Testis (tissue), 2 donors: ENCODE measurements at regions not wholly inside any gene's neighbourhood (a gene's known extent, or its start where the extent isn't known, plus 50 kb on each side); places are given as distances from the start of the nearest gene placed in this dataset.

Experiments
- POLR2A ChIP-seq: fragments of 450-650 bp; IDR thresholded peaks from one replicate; pipeline ENCODE4 v1.6.1; 2017; ENCODE audit warnings: antibody characterized with exemption, mild to moderate bottlenecking, moderate library complexity
- TF ChIP-seq, protein P1 (sequence below), 3 experiments: fragments of 450-650 bp in 2 of 3; fragments of 200-600 bp in 1 of 3; sonication (generic) in 1 of 3; IDR thresholded peaks; one replicate each; pipeline ENCODE4 v1.5.1; 2016 to 2019; ENCODE audit warnings: antibody characterized with exemption in 3 of 3, mild to moderate bottlenecking in 2 of 3, moderate library complexity in 1 of 3

DNA sequence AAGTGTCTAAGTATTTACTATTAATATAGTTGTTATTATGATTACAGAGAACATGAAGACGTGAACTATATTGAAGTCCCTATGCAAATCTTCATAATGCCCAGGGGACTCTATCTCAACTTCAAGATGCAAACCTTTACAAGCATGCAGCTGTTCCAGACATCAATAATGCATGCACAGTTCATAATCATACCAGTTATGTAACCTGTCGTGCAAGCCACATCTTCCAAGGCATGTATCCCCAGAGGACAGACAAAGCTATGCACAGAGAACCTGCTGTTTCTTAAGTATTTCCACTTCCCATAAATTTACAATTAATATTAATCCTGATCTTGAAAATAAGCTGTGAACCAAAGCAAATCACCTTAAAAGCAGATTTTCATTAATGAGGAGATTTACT is 534.1 kb downstream of the TUSC7 start:
- TF ChIP-seq, protein P1, sequence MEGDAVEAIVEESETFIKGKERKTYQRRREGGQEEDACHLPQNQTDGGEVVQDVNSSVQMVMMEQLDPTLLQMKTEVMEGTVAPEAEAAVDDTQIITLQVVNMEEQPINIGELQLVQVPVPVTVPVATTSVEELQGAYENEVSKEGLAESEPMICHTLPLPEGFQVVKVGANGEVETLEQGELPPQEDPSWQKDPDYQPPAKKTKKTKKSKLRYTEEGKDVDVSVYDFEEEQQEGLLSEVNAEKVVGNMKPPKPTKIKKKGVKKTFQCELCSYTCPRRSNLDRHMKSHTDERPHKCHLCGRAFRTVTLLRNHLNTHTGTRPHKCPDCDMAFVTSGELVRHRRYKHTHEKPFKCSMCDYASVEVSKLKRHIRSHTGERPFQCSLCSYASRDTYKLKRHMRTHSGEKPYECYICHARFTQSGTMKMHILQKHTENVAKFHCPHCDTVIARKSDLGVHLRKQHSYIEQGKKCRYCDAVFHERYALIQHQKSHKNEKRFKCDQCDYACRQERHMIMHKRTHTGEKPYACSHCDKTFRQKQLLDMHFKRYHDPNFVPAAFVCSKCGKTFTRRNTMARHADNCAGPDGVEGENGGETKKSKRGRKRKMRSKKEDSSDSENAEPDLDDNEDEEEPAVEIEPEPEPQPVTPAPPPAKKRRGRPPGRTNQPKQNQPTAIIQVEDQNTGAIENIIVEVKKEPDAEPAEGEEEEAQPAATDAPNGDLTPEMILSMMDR (IDR thresholded peaks at IDR 0.05) = no peak
- no peak for TF ChIP-seq POLR2A
